Common myeloid progenitor, CD34-positive (primary cell): ENCODE measurements at regions not wholly inside any gene's neighbourhood (a gene's known extent, or its start where the extent isn't known, plus 50 kb on each side); places are given as distances from the start of the nearest gene placed in this dataset.
A peak's percentile ranks its signal among the peaks of the same experiment; 100 is the strongest.

Source experiments
- CTCF ChIA-PET: fragments of 350-600 bp; sonication (Branson Sonifier 250); formaldehyde crosslinking; loops from one replicate; lab custom pipeline; 2021; ENCODE audit warnings: antibody characterized with exemption; lab: Charles Lee
- POLR2A ChIA-PET: fragments of 350-600 bp; sonication (Branson Sonifier 250); formaldehyde crosslinking; loops from one replicate; lab custom pipeline; 2021; ENCODE audit warnings: antibody characterized with exemption; lab: Charles Lee
- DNase-seq, 3 donors: peaks; one replicate each; pipeline versions ENCODE4 v3.0.0 to v3.0.0-alpha.2; 2013
- H3K27ac ChIP-seq, 2 experiments: 1 replicate in 1 of 2; 2 replicates in 1 of 2; pipeline ENCODE4 v1.7.0; 2013; ENCODE audit warnings: inconsistent platforms in 2 of 2, low read length in 2 of 2, mild to moderate bottlenecking in 2 of 2, low read depth in 1 of 2, moderate library complexity in 1 of 2; ENCODE audit not compliant: severe bottlenecking in 2 of 2, insufficient read depth in 1 of 2, poor library complexity in 1 of 2
- H3K27me3 ChIP-seq, 5 experiments: replicated peaks in 2 of 5; 1 replicate in 3 of 5; 2 replicates in 2 of 5; pipeline versions ENCODE4 v1.6.1 to v1.7.0; 2013; ENCODE audit warnings: low read length in 4 of 5, mild to moderate bottlenecking in 2 of 5, moderate library complexity in 2 of 5, inconsistent platforms in 1 of 5; ENCODE audit not compliant: insufficient read depth in 5 of 5, control insufficient read depth in 4 of 5
- H3K36me3 ChIP-seq, 4 experiments: 1 replicate in 2 of 4; 2 replicates in 2 of 4; pipeline versions ENCODE4 v1.6.1 to v1.7.0; 2013; ENCODE audit warnings: low read length in 3 of 4, control low read depth in 1 of 4, mild to moderate bottlenecking in 1 of 4; ENCODE audit not compliant: control insufficient read depth in 4 of 4, insufficient read depth in 4 of 4
- H3K4me1 ChIP-seq, 4 experiments: 1 replicate in 3 of 4; 2 replicates in 1 of 4; pipeline versions ENCODE4 v1.6.1 to v1.7.1; 2013; ENCODE audit warnings: low read length in 3 of 4, mild to moderate bottlenecking in 3 of 4, control low read depth in 1 of 4, inconsistent platforms in 1 of 4, moderate library complexity in 1 of 4; ENCODE audit not compliant: control insufficient read depth in 4 of 4, insufficient read depth in 4 of 4; ENCODE audit errors: control extremely low read depth in 1 of 4
- H3K4me3 ChIP-seq, 7 experiments: 1 replicate in 4 of 7; 2 replicates in 3 of 7; pipeline versions ENCODE4 v1.5.1 to v1.7.0; 2013; ENCODE audit warnings: mild to moderate bottlenecking in 7 of 7, low read length in 6 of 7, moderate library complexity in 6 of 7, inconsistent platforms in 2 of 7, low read depth in 2 of 7, control low read depth in 1 of 7; ENCODE audit not compliant: insufficient read depth in 4 of 7, control insufficient read depth in 1 of 7; ENCODE audit errors: extremely low read depth in 1 of 7
- H3K9me3 ChIP-seq, 5 experiments: 1 replicate in 4 of 5; 2 replicates in 1 of 5; pipeline versions ENCODE4 v1.6.1 to v1.7.1; 2013; ENCODE audit warnings: low read length in 4 of 5, mild to moderate bottlenecking in 2 of 5, inconsistent platforms in 1 of 5, low read depth in 1 of 5, moderate library complexity in 1 of 5; ENCODE audit not compliant: control insufficient read depth in 4 of 5, insufficient read depth in 2 of 5; ENCODE audit errors: control extremely low read depth in 1 of 5
- WGBS: methylation state at CpG from one replicate; pipeline ENCODE4 v1.1.5; 2013; ENCODE audit not compliant: insufficient coverage; 5-methylcytosine and 5-hydroxymethylcytosine counted together

DNA sequence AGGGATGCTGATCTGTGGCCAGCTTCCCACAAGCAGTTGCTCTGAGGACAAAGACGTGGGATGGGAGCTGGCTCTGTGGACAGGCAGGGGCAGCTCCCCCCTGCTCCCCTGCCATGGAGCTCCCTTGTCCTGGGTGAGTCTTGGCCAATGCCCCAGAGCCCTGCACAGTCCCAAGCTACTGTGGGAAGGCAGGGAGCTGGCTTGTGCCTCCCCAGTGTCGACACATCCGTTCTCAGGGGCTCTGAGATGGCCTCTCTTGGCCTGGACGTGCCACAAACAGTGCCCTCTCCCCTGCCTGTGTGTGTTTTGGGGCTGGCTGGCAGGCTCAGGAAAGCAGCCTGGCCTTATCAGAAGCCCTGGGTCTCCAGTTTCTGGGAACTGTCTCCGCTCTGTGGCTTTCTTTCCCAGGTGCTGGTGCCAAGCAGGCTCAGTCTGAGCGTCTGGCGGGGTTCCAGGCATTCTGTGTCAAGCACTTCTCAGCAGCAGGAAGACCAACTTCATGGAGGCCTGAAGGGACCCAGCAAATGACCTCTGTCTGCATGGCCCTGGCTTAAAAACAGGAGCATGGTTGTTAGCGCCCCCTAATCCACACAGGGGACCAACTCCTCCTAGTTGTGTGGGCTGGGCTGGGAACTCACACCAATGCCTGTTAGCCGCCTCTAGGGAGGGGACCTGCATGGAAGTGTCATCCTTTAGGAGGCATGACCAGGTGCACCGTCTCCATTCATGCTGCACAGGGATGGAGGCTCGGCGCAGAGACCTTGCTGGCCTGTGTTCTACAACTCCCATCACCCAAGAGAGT is 375.2 kb downstream of the RPS24 start:
- 50% methylated on average over 9 of the region's 12 CpGs for WGBS
- ChIA-PET POLR2A (no interaction called here), CTCF (interaction anchor here (0.7 to 1.0 kb wide), 2 partner anchors 11 to 785 kb away, joined by 3 read pairs; no protein-coding TSS in a partner anchor)
- DNase-seq = peak in 2 of 3 donors; percentile 44 to 47
- Histone ChIP-seq H3K27me3 (peaks cover 0 to 7% (median 0%) of the 10 kb centered on the region in 5 experiments), H3K9me3 (no peaks in the 10 kb centered on the region), H3K36me3 (no peaks in the 10 kb centered on the region), H3K4me1 (peaks cover 0 to 47% (median 17%) of the 10 kb centered on the region in 4 experiments), H3K4me3 (no peak overlapping the region), H3K27ac (no peak overlapping the region)

DNA sequence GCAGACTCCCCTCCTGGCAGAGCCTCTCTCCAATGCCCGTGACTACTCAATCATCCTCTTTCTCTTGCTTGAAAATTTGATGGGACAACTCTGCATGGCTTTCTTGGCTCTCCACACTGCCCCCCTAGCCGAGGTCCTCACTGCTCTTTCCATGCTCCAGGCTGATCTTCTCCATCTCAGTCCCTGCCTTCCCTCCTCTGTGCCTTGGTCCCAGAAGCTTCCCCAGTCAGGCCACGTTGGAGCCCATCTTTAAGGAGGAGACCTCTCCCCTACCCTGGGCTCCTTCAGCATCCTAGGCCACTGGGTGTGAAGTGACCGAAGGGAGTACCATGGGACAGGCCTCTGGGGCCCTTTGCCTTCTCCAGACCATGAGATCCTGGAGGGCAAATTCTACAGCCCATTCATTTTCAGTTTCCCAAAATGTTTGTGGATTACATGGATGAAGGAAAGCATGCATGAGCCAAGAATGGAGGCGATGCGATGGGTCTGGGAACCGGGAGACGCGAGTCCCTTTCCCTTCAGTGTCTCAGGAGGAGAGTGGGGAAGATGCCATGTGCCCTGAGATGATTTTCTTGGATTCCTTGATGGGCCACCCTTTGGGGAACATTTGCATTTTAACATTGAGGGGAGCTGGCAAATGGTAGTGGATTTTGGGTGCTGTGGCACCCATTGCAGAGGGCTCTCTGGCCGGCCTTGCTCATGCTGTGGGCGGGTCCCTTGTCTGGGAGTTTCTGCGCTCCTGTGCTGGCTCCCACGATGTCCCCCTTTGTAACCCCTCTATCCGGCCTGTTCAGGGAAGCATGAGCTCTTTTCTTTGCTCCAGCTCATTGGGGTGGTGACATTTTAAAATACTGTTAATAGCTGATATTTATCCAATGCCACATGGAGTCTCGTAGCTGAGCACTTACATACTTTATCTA is 376.6 kb downstream of the RPS24 start:
- ChIA-PET CTCF (interaction anchor here (1.0 kb wide), 1 partner anchor 12 kb away, joined by 3 read pairs; no protein-coding TSS in a partner anchor), POLR2A (no interaction called here)
- Histone ChIP-seq H3K27ac (no peak overlapping the region), H3K4me3 (no peak overlapping the region), H3K27me3 (peaks cover 0 to 7% (median 0%) of the 10 kb centered on the region in 5 experiments), H3K36me3 (no peaks in the 10 kb centered on the region), H3K9me3 (no peaks in the 10 kb centered on the region), H3K4me1 (peaks cover 0 to 47% (median 17%) of the 10 kb centered on the region in 4 experiments)
- WGBS = 99% methylated on average over 10 of the region's 15 CpGs
- DNase-seq = no peak

DNA sequence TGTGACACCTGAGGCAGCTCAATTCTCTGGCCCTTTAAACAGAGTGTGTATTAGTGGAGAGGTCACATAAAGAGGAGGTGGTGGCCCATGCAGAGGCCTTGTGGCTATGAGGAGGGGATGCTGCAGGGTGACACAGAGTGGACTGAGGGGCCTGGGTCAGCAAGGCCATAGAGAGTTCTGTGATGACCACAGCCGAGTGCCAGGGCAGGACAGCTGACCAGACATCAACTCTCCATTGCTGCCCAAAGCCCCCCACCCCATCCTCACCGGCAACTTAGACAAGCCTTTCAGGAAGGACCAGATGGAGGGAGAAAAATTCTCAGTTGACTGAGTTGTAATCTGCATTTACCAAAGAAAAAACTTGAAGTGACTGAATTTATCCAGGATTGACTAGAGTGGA is 378.1 kb downstream of the RPS24 start:
- Histone ChIP-seq H3K36me3 (no peaks in the 10 kb centered on the region), H3K4me1 (peaks cover 0 to 42% (median 15%) of the 10 kb centered on the region in 4 experiments), H3K27me3 (peaks cover 0 to 4% (median 0%) of the 10 kb centered on the region in 5 experiments), H3K4me3 (no peak overlapping the region), H3K9me3 (no peaks in the 10 kb centered on the region), H3K27ac (no peak overlapping the region)
- ChIA-PET CTCF (interaction anchor here (0.9 kb wide), 1 partner anchor 24 kb away, joined by 3 read pairs; no protein-coding TSS in a partner anchor), POLR2A (no interaction called here)
- no peak for DNase-seq
- WGBS = no CpG with 5 or more reads among the region's 2 CpGs

DNA sequence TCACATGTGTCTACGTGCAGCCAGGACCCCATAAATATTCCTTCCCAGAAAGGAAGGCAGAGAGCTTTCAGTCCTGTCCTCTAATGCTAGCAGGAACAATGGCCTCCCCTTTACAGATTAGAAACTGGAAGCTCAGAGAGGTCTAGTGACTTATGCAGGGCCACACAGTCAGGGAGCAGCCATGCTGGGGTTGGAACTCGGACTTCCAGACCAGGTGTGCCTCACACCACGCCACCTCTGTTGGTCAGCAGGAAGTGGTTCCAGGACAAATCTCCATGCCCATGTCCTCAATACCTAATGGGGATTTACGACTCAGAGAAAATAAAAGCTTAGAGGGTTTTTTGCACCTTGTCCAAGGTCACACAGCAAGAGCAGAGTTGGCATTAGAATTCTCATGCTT is 378.9 kb downstream of the RPS24 start:
- Histone ChIP-seq H3K4me3 (no peak overlapping the region), H3K27me3 (peaks cover 0 to 1% (median 0%) of the 10 kb centered on the region in 5 experiments), H3K27ac (no peak overlapping the region), H3K36me3 (no peaks in the 10 kb centered on the region), H3K4me1 (peaks cover 0 to 33% (median 10%) of the 10 kb centered on the region in 4 experiments), H3K9me3 (no peaks in the 10 kb centered on the region)
- DNase-seq = no peak
- POLR2A ChIA-PET = no interaction called here
- CTCF ChIA-PET = interaction anchor here (1.1 to 1.2 kb wide), 2 partner anchors 10 to 25 kb away, joined by 3 to 4 read pairs; no protein-coding TSS in a partner anchor
- 68% methylated on average over 3 of the region's 4 CpGs for whole genome bisulfite sequencing

DNA sequence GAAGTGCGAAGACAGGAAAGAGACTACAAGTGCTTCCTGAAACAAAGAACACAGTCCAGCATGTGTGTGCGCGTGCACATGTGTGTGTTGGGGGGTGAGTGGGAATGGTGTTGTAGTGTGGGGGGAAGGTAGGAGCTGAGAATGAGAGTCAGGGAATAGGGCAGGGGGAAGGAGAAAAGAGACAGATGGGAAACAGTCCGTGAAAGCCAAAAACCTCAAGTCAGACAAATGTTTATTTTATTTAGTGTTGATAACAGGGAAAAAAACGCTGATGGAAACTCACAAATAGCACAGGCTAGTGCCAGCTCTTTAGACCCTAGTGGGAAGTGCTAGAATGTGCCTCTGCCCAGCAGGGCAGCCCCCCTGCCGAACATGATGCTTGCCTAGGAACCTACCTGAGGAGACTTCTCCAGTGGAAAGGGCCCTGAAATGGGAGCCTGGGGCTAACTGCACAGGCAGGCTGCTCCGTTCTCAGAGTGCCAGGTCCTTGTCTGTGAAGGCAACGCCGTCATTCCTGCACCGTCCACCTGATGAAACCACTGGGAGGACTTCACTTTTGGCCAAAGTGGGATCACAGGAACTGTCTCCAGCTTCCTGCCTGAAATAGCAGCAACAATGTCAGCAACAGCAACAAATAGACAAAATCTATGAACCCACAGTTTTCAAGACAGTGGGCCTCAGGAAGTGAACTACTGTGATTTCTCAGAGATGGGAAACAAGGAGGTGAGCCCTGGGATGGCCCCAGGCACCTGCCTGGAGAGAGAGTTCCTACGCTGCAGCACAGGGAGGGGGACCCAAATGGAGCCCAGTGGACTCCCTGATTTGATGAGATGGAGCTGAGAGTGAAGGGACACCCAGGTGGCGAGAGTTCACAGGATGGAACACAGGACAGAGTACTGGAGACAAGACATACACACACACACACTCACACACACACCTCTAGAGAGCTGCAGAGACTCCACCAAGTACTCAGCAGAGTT is 379.7 kb downstream of the RPS24 start:
- H3K4me1 ChIP-seq = peaks cover 0 to 26% (median 6%) of the 10 kb centered on the region in 4 experiments
- ChIA-PET CTCF (interaction anchor here (1.1 to 1.2 kb wide), 2 partner anchors 9 to 24 kb away, joined by 3 to 4 read pairs; no protein-coding TSS in a partner anchor), POLR2A (no interaction called here)
- peak in 1 of 3 donors; percentile 13 for DNase-seq
- peaks cover 0 to 1% (median 0%) of the 10 kb centered on the region in 5 experiments for H3K27me3 ChIP-seq
- H3K36me3 ChIP-seq = no peaks in the 10 kb centered on the region
- no peaks in the 10 kb centered on the region for H3K9me3 ChIP-seq
- H3K4me3 ChIP-seq = no peak overlapping the region
- no peak overlapping the region for H3K27ac ChIP-seq
- 60% methylated on average over 11 of the region's 12 CpGs for WGBS

DNA sequence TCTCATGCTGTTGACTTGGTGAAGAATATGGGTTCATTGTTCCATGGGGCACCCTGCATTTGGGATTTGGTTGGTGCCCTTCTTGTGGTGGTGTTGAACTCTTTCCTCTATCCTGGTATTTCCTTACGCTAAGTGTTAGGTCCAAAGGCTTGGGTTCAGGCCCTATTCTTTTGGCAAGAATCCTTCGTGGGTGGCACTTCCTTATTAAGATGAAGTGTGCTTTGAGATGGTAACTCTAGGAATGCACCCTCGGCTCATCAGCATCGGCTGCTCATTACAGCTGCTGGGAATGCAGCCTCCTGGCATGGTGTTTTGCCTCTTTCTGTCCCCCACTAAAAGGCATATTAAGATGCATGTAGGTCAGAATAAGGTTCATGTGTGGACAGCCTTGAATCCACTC is 380.7 kb downstream of the RPS24 start:
- no peaks in the 10 kb centered on the region for H3K9me3 ChIP-seq
- H3K4me3 ChIP-seq = no peak overlapping the region
- H3K27me3 ChIP-seq = peaks cover 0 to 1% (median 0%) of the 10 kb centered on the region in 5 experiments
- no peaks in the 10 kb centered on the region for H3K36me3 ChIP-seq
- WGBS = 93% methylated on average over 3 of the region's 4 CpGs
- H3K4me1 ChIP-seq = peaks cover 0 to 16% (median 2%) of the 10 kb centered on the region in 4 experiments
- DNase-seq = no peak
- H3K27ac ChIP-seq = no peak overlapping the region
- CTCF ChIA-PET = no interaction called here
- POLR2A ChIA-PET = no interaction called here
